T-helper 2 cell treated with Interferon-gamma antibody and Interleukin-4, amounts not matched to agents 5 μg/mL and 100 μg/mL, for 36 hours (primary cell): ENCODE measurements at regions not wholly inside any gene's neighbourhood (a gene's known extent, or its start where the extent isn't known, plus 50 kb on each side); places are given as distances from the start of the nearest gene placed in this dataset.
"Not testable (repeated sequence)": the region's sequence is repeated elsewhere in the genome, so short reads cannot be mapped to it uniquely, and the experiment has no call there.

Experiments used
- DNase-seq: peaks from one replicate; pipeline ENCODE4 v3.0.0; 2021; ENCODE audit warnings: low spot score
- H3K27ac Mint-ChIP-seq: one replicate; pipeline ENCODE4 v1.8.0; 2021; ENCODE audit warnings: mild to moderate bottlenecking, mixed read lengths
- H3K27me3 Mint-ChIP-seq: one replicate; pipeline ENCODE4 v1.8.0; 2021; ENCODE audit warnings: low read depth, mixed read lengths
- H3K36me3 Mint-ChIP-seq: one replicate; pipeline ENCODE4 v1.8.0; 2021; ENCODE audit warnings: low read depth, mixed read lengths
- H3K4me1 Mint-ChIP-seq: one replicate; pipeline ENCODE4 v1.8.0; 2021; ENCODE audit warnings: low read depth, mixed read lengths
- H3K4me3 Mint-ChIP-seq: one replicate; pipeline ENCODE4 v1.8.0; 2022; ENCODE audit warnings: mild to moderate bottlenecking, moderate library complexity, mixed read lengths
- H3K9me3 Mint-ChIP-seq: one replicate; pipeline ENCODE4 v1.8.0; 2021; ENCODE audit warnings: mixed read lengths

DNA sequence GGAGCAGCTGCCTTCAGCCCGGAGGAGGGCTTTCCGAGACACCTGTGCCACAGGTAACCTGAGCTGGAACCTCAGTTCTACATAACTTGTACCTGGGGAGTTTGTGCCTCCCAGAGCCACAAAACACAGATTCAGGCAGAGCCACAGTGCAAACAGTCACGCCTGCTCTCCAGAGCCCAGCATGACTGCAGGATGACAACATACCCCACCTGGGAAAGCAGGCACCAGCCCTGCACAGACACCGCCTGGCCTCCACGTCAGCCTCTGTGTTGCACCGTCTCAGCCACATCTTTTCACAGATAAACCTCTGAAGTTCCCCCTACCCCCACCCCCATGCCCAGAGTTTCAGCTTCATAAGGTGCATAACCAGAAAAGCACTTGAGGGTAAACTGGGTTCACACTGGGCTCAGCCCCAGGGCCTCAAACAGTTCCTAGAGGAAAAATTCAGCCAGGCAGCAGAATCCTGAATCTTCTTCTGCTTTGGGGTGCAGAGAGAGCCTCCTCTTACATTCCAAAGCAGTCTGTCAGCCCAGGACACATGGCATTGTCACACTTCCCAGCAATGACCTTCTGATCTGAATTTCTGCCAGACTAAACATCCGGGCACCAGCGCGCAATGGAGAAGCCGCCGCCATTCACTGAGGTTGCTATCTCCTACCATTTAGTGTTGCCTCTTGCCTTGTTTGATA is 229.5 kb downstream of the TOMM20 start:
- H3K27me3 Mint-ChIP-seq = no peaks in the 10 kb centered on the region
- H3K4me1 Mint-ChIP-seq = peaks cover 13% of the 10 kb centered on the region
- H3K36me3 Mint-ChIP-seq = no peaks in the 10 kb centered on the region
- DNase-seq = no peak
- H3K27ac Mint-ChIP-seq = no peak overlapping the region
- no peaks in the 10 kb centered on the region for H3K9me3 Mint-ChIP-seq
- H3K4me3 Mint-ChIP-seq = no peak overlapping the region

DNA sequence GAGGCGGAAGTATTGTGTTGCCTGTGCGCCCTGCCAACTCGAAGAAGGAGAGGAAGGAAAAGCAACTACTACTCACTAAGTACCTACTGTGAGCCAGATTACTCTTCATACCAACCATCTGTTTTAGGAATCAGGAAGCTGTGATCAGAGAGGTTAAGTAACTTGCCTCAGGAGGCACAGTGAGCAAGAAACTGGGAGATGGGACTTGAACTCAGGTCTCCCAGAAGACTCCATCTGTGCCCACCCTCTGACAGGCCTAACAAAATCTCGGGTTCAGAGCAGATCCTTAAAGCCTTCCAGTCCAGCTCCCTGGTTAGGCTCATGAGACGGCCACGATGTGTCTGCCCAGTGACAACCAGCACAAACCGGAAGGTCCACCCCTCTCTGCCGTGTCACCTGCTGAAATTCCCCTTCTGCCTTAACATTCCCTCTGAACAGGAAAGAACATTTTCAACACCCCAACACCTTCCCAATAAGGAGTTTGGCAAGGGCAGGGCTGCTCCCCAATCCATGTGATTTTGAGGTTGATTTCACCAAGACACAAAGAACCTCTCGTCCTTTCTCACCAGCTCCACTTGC is 230.1 kb downstream of the TOMM20 start:
- Mint-ChIP-seq H3K4me1 (peaks cover 20% of the 10 kb centered on the region), H3K36me3 (no peaks in the 10 kb centered on the region), H3K9me3 (no peaks in the 10 kb centered on the region), H3K27me3 (no peaks in the 10 kb centered on the region), H3K4me3 (no peak overlapping the region), H3K27ac (no peak overlapping the region)
- no peak for DNase-seq

DNA sequence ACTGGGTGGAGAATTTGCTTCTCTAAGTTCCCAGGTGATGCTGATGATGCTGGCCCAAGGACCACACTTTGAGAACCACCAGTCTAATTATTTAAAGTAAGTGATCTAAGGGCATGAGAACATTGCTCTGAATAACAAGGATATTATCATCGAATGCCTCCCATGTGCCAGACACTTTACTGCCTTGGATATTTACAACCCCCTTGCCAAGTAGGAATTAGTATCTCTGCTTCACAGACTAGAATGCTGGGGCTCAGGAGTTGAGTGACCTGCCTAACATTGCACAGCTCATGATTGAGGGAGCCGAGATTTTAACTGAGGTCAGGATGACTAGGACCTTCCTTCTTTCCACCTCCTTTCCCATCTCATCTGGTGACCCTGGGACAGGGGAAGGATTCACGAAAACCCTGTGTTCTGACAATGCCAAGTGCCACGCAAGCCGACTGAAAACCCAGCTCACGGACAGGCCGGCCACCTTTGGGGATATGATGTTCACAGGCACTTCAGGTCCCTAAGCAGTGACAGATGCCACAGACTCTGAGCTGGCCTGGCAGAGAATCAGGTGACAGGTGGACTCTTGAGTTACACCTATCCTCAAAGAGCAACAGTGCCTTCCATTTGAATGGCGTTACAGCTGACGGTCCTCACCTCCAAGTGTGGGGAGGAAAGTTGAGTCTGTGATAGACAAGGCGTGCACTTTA is 230.7 kb downstream of the TOMM20 start:
- Mint-ChIP-seq H3K27ac (no peak overlapping the region), H3K4me1 (peaks cover 24% of the 10 kb centered on the region), H3K4me3 (no peak overlapping the region), H3K9me3 (no peaks in the 10 kb centered on the region), H3K36me3 (no peaks in the 10 kb centered on the region), H3K27me3 (no peaks in the 10 kb centered on the region)
- no peak for DNase-seq

DNA sequence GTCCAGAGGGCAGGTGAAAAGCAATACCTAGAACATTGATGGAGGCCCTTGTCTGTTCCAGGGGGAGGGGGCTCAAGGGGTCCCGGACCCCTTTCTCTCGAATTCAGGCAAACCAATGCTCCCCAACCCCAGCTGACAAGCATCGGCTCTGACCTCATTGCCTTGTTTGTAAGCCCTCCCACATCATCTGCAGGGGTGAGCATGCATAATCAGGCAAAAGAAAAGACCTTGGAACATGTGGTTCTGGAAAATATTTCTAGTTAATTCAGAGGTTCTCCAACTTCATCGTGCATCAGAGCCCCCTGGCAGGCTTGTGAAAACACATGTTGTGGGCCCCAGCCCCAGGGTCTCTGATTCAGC is 231.3 kb downstream of the TOMM20 start:
- Mint-ChIP-seq H3K9me3 (no peaks in the 10 kb centered on the region), H3K4me1 (peaks cover 24% of the 10 kb centered on the region), H3K4me3 (no peak overlapping the region), H3K27ac (no peak overlapping the region), H3K27me3 (no peaks in the 10 kb centered on the region), H3K36me3 (no peaks in the 10 kb centered on the region)
- no peak for DNase-seq

DNA sequence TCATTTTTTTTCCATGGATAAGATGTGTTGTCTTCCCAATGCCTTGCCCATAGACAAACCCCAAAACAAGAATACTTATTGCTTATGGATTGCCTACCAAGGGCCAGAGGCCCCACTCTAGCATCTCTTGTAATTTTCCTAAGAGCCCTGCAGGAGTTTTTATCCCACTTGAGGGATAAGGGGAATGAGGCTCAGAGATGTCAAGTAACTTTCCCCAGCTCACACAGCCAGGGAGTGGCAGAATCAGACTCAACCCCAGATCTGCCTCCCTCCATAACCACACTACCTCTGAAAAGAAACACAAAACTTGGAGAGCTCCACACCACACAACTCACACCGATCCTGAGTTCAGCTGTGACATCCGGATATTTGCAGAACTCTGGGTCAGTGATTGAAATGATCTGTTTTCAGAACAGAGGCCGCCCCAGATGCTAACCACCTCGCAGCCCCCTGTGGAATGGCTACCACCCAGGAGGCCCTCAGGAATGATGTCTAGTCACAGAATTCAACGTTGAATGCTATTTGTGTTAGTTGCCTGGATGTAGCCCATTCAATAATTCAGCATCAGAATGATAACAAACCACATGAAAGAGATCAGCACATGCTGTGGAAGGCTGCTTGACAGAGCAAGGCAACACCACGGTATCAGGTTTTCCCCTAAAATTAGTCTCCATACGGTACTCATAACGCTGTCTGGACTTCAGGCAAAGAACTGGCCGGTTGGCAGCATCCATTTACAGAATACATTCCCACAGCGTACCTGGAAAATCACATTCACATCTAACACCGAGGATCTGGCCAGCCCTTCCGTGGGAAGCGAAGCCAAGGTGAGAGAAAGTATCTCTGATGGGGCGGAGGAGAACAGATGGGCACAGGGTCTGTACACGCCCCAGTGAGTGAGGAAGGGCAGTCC is 231.9 kb downstream of the TOMM20 start:
- H3K4me3 Mint-ChIP-seq = no peak overlapping the region
- no peak overlapping the region for H3K27ac Mint-ChIP-seq
- no peaks in the 10 kb centered on the region for H3K27me3 Mint-ChIP-seq
- peaks cover 27% of the 10 kb centered on the region for H3K4me1 Mint-ChIP-seq
- DNase-seq = no peak
- H3K36me3 Mint-ChIP-seq = no peaks in the 10 kb centered on the region
- H3K9me3 Mint-ChIP-seq = no peaks in the 10 kb centered on the region

DNA sequence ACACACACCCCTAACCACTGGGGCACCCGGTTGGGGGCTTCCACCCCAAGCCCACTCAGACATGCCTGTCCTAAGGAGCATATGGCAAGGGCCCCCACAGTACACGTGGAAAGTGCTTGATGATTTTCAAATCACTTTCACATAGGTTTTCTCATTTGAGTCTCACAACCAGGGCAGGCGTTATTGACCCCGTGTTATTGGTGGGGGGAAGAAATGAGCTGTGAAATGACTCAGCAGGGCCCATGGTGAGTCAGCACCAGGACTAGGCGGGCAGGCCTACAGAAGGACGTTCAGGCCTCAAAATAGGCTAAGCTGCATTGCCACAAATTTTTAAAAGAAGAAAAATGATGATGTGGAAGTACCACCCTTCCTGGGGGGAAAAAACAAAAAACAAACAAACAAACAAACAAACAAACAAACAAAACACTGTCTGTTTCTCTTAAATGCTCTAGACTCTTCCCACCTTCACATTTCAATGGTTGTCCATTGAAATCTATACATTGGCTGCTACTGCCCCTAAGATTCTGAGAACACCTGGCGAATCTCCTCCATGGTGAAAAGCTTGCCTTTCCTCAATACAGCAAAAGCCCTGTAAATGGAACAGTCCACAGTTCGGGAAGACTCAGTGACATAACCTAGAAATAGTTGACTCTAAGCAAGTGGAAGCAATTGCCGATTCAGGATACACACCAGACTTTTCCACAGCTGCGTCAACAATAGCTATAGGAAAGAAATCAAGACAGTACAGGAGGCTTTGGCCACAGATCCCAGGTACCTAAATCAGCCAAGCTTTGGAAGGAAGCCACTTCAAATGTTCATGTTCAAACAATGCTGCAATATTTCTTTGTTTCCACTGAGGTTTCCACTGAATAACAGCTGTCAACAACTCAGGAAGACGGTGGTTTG is 234.7 kb downstream of the TOMM20 start:
- Mint-ChIP-seq H3K36me3 (no peaks in the 10 kb centered on the region), H3K27ac (peak overlapping the region; percentile 17), H3K4me3 (no peak overlapping the region), H3K9me3 (no peaks in the 10 kb centered on the region), H3K4me1 (peaks cover 47% of the 10 kb centered on the region), H3K27me3 (no peaks in the 10 kb centered on the region)
- peak; percentile 51 for DNase-seq

DNA sequence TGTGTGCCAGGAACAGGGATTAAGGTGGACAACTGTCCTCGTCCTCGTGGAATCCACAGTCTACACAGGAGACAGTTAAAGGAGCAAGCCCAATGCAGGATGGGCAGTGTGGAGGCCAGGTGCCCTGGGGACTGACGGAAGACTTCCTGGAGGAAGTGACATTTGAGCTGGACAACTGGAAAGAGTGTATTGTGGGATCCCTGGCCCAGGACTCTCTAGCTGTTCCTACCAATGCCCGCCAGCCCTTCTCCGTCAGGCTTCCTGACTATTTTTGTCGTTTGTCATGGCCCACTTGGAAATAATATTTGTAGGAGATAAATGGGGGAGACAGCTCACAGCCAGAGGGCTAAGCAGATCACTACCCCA is 235.3 kb downstream of the TOMM20 start:
- no peak for DNase-seq
- Mint-ChIP-seq H3K9me3 (no peaks in the 10 kb centered on the region), H3K36me3 (no peaks in the 10 kb centered on the region), H3K4me1 (peaks cover 47% of the 10 kb centered on the region), H3K4me3 (no peak overlapping the region), H3K27me3 (no peaks in the 10 kb centered on the region), H3K27ac (no peak overlapping the region)

DNA sequence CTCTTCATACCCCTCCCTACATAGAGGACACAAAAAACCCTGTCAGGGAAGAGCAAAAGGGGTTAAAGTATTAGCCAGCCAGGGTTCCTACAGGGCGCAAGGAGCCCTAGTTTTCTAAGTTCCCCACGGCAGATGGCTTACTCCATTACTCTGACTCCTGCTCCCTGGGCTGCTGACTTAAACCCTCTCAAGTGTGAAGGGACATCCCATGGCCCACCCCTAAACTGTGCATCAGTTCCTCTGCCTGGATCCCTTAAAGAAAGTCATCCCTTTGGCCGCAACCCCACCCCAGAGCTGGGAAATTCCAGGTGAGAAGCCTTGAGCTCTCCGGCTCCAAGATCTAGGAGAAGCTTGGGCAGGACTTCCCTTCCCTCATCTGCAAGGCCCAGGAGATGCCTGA is 236.0 kb downstream of the TOMM20 start:
- H3K9me3 Mint-ChIP-seq = peaks cover under 1% of the 10 kb centered on the region
- H3K4me3 Mint-ChIP-seq = no peak overlapping the region
- DNase-seq = no peak
- no peak overlapping the region for H3K27ac Mint-ChIP-seq
- H3K27me3 Mint-ChIP-seq = no peaks in the 10 kb centered on the region
- no peaks in the 10 kb centered on the region for H3K36me3 Mint-ChIP-seq
- H3K4me1 Mint-ChIP-seq = peaks cover 47% of the 10 kb centered on the region

DNA sequence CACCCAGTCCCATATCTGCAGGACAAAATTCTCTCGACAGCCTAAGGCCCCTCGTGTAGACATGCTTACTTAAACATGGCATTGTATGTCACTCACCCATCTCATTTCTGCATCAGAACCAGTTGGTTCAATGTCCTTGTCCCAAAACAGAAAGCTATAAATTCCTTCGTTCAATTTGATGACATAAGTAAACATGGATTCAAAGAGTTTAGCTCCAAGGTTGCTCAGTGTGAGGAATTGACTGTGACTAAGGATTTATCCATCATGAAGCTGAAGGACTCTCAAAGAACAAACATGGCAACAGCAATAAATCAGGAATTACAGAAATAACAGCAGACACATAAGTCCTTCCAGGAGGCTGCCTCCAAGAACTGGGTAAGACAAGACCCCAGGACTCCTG is 237.2 kb downstream of the TOMM20 start:
- no peak for DNase-seq
- Mint-ChIP-seq H3K9me3 (peaks cover 4% of the 10 kb centered on the region), H3K36me3 (peaks cover 2% of the 10 kb centered on the region), H3K4me3 (no peak overlapping the region), H3K27ac (no peak overlapping the region), H3K4me1 (peaks cover 46% of the 10 kb centered on the region), H3K27me3 (no peaks in the 10 kb centered on the region)

DNA sequence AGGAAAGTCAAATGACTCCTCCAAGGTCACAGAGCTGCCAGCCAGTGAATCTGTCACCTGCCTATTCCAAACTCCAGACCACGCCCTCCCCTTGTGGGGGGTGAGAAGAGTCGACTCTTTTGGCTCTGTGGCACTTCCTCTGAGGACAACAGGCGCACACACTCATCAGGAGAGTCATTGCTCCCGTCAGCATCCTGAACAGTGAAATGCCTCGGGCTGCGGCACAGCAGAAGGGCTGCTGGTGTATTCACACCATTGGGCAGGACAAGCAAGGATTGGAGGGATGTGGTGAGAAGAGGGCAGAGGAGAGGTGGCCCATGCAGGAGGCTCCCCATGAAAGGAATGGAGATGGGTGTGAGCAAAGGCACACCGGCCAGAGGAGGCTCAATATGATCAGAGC is 239.0 kb downstream of the TOMM20 start:
- Mint-ChIP-seq H3K9me3 (peaks cover 4% of the 10 kb centered on the region), H3K4me3 (no peak overlapping the region), H3K36me3 (peaks cover 2% of the 10 kb centered on the region), H3K4me1 (peaks cover 48% of the 10 kb centered on the region), H3K27ac (no peak overlapping the region), H3K27me3 (no peaks in the 10 kb centered on the region)
- no peak for DNase-seq

DNA sequence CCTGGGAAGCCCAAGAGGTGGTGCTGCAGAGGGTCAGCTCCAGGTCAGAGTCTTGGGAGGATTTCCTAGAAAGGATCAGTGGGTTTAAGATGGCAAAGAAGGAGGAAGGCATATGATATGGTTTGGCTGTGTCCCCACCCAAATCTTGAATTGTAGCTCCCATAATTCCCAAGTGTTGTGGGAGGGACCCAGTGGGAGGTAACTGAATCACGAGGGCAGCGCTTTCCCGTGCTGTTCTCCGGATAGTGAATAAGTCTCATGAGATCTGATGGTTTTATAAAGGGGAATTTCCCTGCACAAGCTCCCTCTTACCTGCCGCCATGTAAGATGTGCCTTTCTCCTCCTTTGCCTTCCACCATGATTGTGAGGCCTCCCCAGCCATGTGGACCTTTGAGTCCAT is 240.4 kb downstream of the TOMM20 start:
- H3K27me3 Mint-ChIP-seq, H3K4me3 Mint-ChIP-seq, H3K36me3 Mint-ChIP-seq, H3K9me3 Mint-ChIP-seq, H3K27ac Mint-ChIP-seq, DNase-seq: not testable (repeated sequence)
- peaks cover 42% of the 10 kb centered on the region for H3K4me1 Mint-ChIP-seq

DNA sequence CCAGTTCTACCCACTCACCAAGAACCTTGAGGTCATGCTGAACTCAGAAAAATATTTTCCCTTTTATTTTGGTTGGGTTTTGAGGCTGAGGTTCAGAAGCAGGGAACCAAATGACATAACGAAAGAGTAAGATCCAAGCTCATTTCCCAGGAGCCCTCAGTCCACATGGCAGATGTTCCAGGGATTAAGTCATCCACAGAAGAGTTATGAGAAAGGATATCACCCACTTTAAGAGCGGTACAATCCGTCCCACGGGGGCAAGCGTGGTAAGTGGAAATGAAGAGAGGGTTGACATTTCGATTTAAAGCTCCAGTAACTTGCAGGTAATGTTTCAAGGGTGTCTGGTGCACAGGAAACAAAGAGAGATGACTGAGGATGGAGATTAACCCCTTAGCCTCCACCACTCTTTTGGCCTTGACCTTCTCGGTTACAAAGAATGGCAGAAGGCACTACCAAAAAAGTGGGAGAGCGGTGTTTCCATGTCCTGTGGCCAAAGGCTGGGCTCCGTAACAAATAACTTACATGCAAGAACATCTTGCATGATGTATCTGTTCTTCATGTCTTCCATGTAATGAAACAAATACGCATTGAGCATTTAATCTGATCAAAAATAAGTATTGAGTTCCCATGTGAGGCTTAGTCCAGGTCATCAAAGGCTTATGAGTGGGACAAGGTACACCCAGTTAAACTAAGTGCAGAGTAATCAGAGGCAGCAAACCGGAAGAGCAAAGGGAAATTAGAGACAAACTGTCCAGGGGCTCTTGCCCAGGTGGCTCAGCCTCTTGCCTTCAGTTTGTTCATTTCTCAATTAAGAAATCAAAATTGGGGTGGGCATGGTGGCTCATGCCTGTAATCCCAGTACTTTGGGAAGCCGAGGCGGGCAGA is 241.4 kb downstream of the TOMM20 start:
- no peaks in the 10 kb centered on the region for H3K27me3 Mint-ChIP-seq
- peaks cover 4% of the 10 kb centered on the region for H3K9me3 Mint-ChIP-seq
- no peak for DNase-seq
- peaks cover 46% of the 10 kb centered on the region for H3K4me1 Mint-ChIP-seq
- no peak overlapping the region for H3K27ac Mint-ChIP-seq
- peaks cover 2% of the 10 kb centered on the region for H3K36me3 Mint-ChIP-seq
- no peak overlapping the region for H3K4me3 Mint-ChIP-seq
